ENCODE measurements at regions not wholly inside any gene's neighbourhood (a gene's known extent, or its start where the extent isn't known, plus 50 kb on each side); places are given as distances from the start of the nearest gene placed in this dataset.

DNA sequence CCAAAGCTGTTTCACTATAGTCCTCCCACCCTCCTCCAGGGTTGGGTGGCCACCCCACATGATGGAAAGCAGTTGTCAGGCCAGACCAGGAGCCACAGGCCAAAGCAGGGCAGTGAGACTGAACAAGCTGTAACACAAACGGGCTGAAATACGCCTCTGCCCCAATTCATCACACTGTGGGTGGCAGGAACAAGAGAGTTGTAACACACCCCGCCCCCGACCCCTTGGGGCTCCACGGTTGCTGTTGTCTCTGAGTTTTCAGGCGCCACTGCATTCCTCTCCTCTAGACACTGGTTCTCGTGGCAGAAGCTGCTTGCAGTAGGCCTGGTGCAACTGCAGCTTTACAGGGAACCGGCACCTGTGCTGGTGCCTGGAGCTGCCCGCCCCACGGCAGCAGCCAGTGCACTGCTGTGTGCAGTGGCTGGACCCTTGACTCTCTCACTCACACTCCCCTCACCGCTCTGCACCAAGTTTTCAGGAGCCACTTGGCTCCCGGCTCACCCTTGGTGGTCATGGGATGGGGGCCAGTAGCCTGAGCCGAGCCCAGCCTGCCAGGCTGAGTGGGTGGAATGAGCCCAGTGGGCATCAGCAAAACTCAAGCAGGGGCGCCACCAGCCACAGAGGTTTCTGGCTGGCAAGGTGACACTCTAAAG lies 1314.5 kb upstream of the MIR17HG start:
- ATAC-seq, result no peak
- intact Hi-C loops (cut with DNase I), result no loop called here
- 87 to 89% methylated on average over 14 of the region's 14 CpGs for WGBS, 2 donors
- H3K27ac ChIP-seq, result no peak overlapping the region
- no peak overlapping the region for H3K4me3 ChIP-seq
- H3K36me3 ChIP-seq, result no peaks in the 10 kb centered on the region
- H3K27me3 ChIP-seq, result no peaks in the 10 kb centered on the region
- TF ChIP-seq CTCF (IDR thresholded peaks at IDR 0.05), result no peak
- no peaks in the 10 kb centered on the region for H3K4me1 ChIP-seq
- no peak for DNase-seq
- peaks cover 0 to 31% (median 0%) of the 10 kb centered on the region in 11 donors for H3K9me3 ChIP-seq

- H3K27ac ChIP-seq, result no peak overlapping the region
- ATAC-seq (no peak), DNase-seq (no peak)
- no peaks in the 10 kb centered on the region for H3K36me3 ChIP-seq
- intact Hi-C loops (cut with DNase I), result no loop called here
- no peaks in the 10 kb centered on the region for H3K27me3 ChIP-seq
- no peaks in the 10 kb centered on the region for H3K4me1 ChIP-seq
- no peak for TF ChIP-seq CTCF (IDR thresholded peaks at IDR 0.05)
- H3K9me3 ChIP-seq, result peaks cover 0 to 5% (median 0%) of the 10 kb centered on the region in 11 donors
- H3K4me3 ChIP-seq, result no peak overlapping the region
- 77 to 82% methylated on average over 3 of the region's 3 CpGs for WGBS, 2 donors
Measured at GRCh38 chr13:90039516-90039915, 1308.0 kb upstream of the MIR17HG start.

DNA sequence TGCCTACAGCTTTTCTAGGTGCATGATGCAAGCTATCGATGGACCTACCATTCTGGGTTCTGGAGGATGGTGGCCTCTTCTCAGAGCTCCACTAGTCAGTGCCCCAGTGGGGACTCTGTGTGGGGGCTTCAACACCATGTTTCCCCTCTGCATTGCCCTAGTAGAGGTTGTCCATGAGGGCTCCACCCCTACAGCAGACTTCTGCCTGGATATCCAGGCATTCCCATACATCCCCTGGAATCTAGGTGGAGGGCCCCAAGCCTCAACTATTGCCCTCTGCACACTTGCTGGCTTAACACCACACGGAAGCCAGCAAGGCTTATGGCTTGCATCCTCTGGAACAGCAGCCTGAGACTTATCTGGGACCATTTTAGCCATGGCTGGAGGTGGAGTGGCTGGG lies 1299.9 kb upstream of the MIR17HG start:
- DNase-seq, result no peak

GRCh38 chr13:90049989-90050671 lies 1297.4 kb upstream of the MIR17HG start:
- Histone ChIP-seq H3K9me3 (peaks cover 0 to 19% (median 0%) of the 10 kb centered on the region in 11 donors), H3K36me3 (no peaks in the 10 kb centered on the region), H3K4me1 (no peaks in the 10 kb centered on the region), H3K4me3 (no peak overlapping the region), H3K27ac (no peak overlapping the region), H3K27me3 (no peaks in the 10 kb centered on the region)
- DNase-seq, result no peak
- WGBS, 2 donors, result 43 to 47% methylated on average over 2 of the region's 2 CpGs
- no peak for TF ChIP-seq CTCF (IDR thresholded peaks at IDR 0.05)
- intact Hi-C loops (cut with DNase I), result no loop called here
- no peak for ATAC-seq

More for the DNA sequence above, 1299.9 kb upstream of the MIR17HG start:
- Histone ChIP-seq H3K27ac (no peak overlapping the region), H3K27me3 (no peaks in the 10 kb centered on the region), H3K9me3 (peaks cover 0 to 19% (median 0%) of the 10 kb centered on the region in 11 donors), H3K36me3 (no peaks in the 10 kb centered on the region), H3K4me3 (no peak overlapping the region), H3K4me1 (no peaks in the 10 kb centered on the region)
- 80 to 87% methylated on average over 2 of the region's 2 CpGs for WGBS, 2 donors
- intact Hi-C loops (cut with DNase I), result no loop called here
- no peak for ATAC-seq
- TF ChIP-seq CTCF (IDR thresholded peaks at IDR 0.05), result no peak

Data from heart right ventricle (tissue), 16 donors.